ENCODE measurements at regions not wholly inside any gene's neighbourhood (a gene's known extent, or its start where the extent isn't known, plus 50 kb on each side); places are given as distances from the start of the nearest gene placed in this dataset.

GRCh38 chr3:148026009-148026588, 616.9 kb downstream of the ZIC1 start:
- DNase-seq = no peak

- no peak for DNase-seq
Measured at GRCh38 chr3:148030975-148031374, 621.8 kb downstream of the ZIC1 start.

DNA sequence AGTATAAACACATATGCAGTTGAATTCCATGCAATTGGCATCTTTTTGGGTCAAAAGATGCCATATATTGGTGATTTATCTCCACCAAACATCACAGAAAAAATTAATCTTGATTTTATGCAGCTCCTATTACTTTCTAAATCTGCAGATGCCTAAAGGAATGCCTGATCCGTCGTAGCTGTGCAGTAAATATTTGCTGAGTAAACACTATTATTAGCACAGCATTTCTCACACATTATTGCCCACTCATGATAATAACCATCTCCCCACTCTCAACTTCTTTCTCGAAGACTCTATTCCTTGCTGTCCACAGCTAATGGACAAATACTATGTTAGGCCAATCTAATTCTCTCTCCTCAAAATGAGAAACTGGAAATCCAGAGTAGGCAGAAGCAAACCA, 625.2 kb downstream of the ZIC1 start:
- DNase-seq = no peak

- DNase-seq = no peak
Measured at GRCh38 chr3:148036331-148036876, 627.2 kb downstream of the ZIC1 start.

GRCh38 chr3:148042663-148043445, 633.7 kb downstream of the ZIC1 start:
- DNase-seq = no peak

- DNase-seq = no peak
Measured at GRCh38 chr3:148044151-148044550, 635.0 kb downstream of the ZIC1 start.

GRCh38 chr3:148054999-148055398, 642.7 kb upstream of the AGTR1 start:
- no peak for DNase-seq

DNA sequence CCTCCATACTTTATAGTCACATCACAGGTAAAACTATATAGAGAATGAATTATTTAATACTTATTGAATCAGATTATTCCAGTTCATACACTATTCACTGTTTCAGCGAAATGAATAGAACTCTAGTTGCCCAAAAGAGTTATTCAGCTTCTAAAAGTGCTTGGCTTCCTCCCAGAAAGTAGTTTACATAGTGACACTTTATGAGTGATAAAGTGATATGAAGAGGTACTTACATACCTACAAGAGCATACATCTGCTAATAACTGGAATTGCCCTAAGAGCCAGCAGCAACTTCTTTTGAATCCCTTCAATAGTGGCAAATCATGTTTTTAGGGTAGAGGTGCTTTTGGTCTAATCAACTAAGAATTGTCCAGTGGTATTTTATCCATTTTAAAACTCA, 635.1 kb upstream of the AGTR1 start:
- no peak for DNase-seq

- DNase-seq = no peak
Measured at GRCh38 chr3:148066802-148067201, 630.9 kb upstream of the AGTR1 start.

DNA sequence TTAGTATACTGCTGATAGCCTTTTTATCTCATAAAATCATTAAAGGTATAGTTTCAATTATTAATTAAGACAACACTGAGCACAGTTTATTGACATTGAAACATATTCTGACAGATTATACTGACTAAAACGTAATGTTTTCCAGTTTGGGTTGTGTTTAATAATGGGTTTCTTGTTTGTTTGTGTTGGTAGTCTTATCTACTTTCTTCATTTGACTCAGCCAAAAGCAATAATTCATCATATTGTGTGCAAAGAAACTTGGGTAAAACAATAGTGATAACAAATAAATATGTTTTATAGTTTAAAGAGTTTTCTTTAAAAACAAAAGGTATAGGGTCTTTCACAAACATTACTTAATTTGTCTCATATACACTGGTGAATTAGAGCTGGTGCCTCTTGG, 629.2 kb upstream of the AGTR1 start:
- no peak for DNase-seq

DNA sequence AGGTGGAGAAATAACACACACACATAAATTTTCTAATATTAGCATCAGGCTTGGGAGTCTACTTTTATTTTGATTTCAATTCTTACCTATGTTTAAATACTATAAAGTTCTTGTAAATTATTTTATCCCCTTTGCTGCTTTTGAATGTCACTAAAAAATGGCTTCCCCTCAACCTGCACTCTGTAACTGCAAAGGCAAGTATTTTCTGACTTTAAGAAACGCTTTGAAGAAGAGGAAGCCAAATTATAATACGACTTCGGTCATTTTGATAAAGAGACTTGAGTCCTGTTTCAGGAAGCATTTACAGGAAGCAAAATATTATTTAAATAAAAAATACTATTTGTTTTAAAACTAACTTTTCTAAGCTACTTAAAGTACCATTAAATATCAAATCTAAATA, 627.7 kb upstream of the AGTR1 start:
- no peak for DNase-seq

GRCh38 chr3:148073721-148074456, 623.8 kb upstream of the AGTR1 start:
- DNase-seq = no peak

DNA sequence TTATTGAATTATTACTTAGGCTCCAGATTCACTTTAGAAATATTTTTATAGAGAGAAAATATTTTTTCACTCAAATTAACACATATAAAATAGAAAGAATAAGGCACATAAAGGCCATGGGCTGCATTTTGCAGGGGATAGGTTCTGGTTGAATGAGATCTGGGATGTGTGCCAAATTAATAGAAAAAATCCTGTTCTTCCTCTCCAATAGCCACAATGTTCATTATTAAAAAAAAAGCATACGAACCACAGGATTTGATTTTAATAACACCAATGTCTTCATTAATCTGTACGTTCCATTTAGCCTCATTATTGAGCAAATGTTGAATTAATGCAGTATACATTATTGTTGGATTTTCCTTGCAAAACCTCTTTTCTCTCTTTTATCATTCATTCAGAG, 622.8 kb upstream of the AGTR1 start:
- no peak for DNase-seq

DNA sequence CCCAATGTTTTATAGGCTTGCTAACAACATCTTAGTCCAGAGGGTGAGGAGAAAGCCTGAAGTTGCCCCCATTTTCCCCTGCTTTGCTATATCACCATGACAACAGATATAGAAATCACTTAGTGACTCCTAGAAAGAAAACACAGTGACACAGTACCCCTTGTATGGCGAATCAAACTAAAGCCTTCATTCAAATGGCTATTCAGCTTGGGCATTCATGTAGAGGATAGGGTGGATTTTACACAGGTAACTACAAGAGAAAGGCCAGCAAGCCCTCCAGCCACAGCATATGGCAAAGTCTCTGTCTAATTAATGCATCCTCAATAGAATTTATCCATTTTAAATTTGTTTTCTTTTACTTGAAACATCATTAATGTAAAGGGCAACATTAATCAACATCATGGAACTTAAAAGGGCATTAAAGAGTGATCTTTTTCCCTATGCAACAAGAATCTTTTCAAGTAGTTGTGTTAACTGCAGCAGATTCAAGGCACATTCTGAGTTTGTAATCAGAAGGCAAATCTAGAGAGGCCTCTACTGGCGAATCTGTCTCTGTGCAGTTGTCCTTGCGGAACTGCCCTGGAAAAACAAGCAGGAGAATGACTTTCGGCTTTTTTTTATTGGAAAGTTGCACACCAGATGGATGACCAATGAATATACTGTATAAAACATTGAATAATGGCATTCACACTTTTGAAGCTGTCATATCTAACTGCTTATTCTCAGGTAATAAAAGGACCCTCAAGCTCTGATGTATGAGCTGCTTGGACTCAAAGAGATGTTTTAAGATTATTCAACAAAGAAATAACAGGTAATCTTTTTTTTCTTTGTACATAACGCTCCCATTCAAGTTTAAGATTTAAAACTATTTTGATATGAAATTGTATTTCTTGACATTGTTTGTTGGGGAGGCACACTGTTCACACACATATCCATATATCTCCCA, 621.7 kb upstream of the AGTR1 start:
- DNase-seq = no peak

DNA sequence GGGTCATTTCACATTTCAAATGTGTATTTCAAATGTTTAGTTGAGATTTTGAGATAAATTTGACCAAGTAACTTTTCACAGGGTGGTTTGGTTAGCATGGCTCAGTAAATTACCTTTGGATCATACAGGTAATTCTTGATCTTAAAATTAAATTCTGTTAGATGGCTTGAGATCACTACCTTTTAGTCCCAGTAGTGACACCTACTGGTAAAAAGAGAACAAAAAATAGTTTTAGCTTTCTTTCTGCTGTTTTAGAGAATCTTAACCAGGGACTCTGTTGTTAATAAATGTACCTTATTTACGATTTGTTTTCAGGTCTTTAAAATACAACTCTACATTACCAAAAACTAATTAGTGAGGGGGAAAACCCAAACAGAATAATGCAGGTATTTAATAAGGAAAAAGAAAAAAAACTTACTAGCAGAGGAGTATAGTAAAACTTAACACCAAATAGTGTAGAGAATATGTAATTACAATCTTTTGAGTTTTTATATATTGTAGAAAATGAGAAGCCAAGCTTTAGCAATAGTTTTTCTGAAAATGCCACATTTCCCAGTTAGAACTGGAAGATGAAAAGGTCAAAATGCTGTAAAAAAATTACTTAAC, 620.3 kb upstream of the AGTR1 start:
- DNase-seq = no peak

DNA sequence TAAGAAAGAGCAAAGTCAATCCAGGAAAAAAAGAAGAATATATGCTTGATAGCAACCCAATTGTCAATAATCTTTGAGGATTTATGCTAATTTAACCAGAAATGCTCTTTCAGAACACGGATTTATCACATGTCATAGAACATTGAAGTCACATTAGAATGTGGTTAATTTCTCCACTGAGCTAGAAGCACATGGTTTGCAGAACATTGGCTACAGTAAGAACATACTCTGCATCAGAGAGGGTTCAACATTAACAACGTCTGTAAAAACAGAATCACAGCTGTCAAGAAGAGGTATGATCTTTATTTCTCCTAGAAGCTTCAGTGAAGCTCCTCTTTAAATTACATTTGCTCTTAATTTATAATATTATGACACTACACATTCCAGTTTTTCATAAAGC, 619.7 kb upstream of the AGTR1 start:
- no peak for DNase-seq

GRCh38 chr3:148078658-148079057, 619.0 kb upstream of the AGTR1 start:
- DNase-seq = no peak

DNA sequence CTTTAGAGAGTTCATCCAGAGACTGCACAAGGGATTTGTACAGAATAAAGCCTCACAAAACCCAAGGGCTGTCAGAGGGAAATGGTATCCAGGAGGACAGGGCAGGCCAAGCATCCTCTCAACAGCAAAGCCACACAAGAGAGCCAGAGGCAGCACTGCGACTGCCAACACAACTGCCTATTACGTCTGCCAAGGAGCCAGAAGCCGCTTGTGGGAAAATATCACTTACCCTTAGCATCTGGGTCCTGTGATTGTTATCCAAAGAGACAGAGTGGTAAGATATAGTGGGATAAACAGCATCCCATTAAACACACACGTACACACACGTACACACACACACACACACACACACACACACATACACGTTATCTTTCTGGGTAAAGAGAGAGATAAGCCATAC, 618.3 kb upstream of the AGTR1 start:
- DNase-seq = no peak

DNA sequence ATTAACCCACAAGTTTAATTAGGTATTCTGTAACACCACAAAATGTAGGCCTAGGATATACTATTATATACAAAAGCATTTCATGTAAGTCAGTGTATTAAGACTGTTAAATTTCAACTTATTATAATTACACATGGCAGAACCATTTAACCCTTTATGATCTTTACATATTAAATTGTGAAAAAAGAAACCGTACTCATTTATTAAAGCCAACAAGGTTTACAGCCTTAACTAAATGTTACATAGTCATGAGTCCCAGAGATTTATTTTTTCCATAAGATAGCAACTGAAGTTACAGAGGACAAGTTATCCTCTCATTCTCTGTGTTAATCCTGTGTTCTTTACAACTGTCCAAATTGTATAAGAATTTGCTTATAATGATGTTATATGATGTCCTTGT, 615.8 kb upstream of the AGTR1 start:
- DNase-seq = no peak

- no peak for DNase-seq
Measured at GRCh38 chr3:148082506-148083280, 615.0 kb upstream of the AGTR1 start.
